Activated CD8-positive, alpha-beta memory T cell treated with anti-CD3 and anti-CD28 coated beads, Interleukin-2, amount 10 ng/mL, durations not matched to agents 7 days and 5 days (primary cell): ENCODE measurements at regions not wholly inside any gene's neighbourhood (a gene's known extent, or its start where the extent isn't known, plus 50 kb on each side); places are given as distances from the start of the nearest gene placed in this dataset.

Experiments used
- ATAC-seq: fragments of 150-1000 bp; cut with Tn5 transposase; one replicate; pipeline ENCODE4 v1.10.0; 2021; ENCODE audit warnings: moderate library complexity
- CTCF ChIA-PET: fragments of 350-600 bp; sonication (Branson Sonifier 250); formaldehyde crosslinking; loops from one replicate; lab custom pipeline; 2021; ENCODE audit warnings: antibody characterized with exemption; lab: Charles Lee
- DNase-seq: peaks from one replicate; pipeline ENCODE4 v3.0.0-alpha.2; 2020
- H3K27ac Mint-ChIP-seq: one replicate; pipeline ENCODE4 v1.8.0; 2021; ENCODE audit warnings: mild to moderate bottlenecking, mixed read lengths
- H3K27me3 Mint-ChIP-seq: one replicate; pipeline ENCODE4 v1.8.0; 2021; ENCODE audit warnings: mixed read lengths
- H3K36me3 Mint-ChIP-seq: one replicate; pipeline ENCODE4 v1.8.0; 2021; ENCODE audit warnings: mild to moderate bottlenecking, mixed read lengths
- H3K4me1 Mint-ChIP-seq: one replicate; pipeline ENCODE4 v1.8.0; 2021; ENCODE audit warnings: mixed read lengths
- H3K4me3 Mint-ChIP-seq: one replicate; pipeline ENCODE4 v1.8.0; 2021; ENCODE audit warnings: mild to moderate bottlenecking, moderate library complexity, mixed read lengths
- H3K9me3 Mint-ChIP-seq: one replicate; pipeline ENCODE4 v1.8.0; 2022; ENCODE audit warnings: low read depth, mixed read lengths

GRCh38 chr4:14681330-14681729 is 321.0 kb upstream of the CPEB2 start:
- no peak overlapping the region for H3K27ac Mint-ChIP-seq
- ATAC-seq: no peak
- no peak for DNase-seq

GRCh38 chr4:14693728-14694127 is 308.6 kb upstream of the CPEB2 start:
- no peaks in the 10 kb centered on the region for H3K27me3 Mint-ChIP-seq
- H3K9me3 Mint-ChIP-seq: peaks cover 2% of the 10 kb centered on the region
- no peaks in the 10 kb centered on the region for H3K4me1 Mint-ChIP-seq
- H3K27ac Mint-ChIP-seq: no peak overlapping the region
- no peak overlapping the region for H3K4me3 Mint-ChIP-seq
- CTCF ChIA-PET: no interaction called here
- ATAC-seq (no peak), DNase-seq (no peak)
- H3K36me3 Mint-ChIP-seq: no peaks in the 10 kb centered on the region

More at GRCh38 chr4:14681330-14681729, 321.0 kb upstream of the CPEB2 start:
- Mint-ChIP-seq H3K4me3 (no peak overlapping the region), H3K9me3 (no peaks in the 10 kb centered on the region), H3K36me3 (no peaks in the 10 kb centered on the region), H3K27me3 (no peaks in the 10 kb centered on the region), H3K4me1 (no peaks in the 10 kb centered on the region)
- CTCF ChIA-PET: no interaction called here

GRCh38 chr4:14695095-14695845 is 307.0 kb upstream of the CPEB2 start:
- Mint-ChIP-seq H3K9me3 (peaks cover 2% of the 10 kb centered on the region), H3K27me3 (no peaks in the 10 kb centered on the region), H3K4me1 (no peaks in the 10 kb centered on the region), H3K36me3 (no peaks in the 10 kb centered on the region), H3K4me3 (no peak overlapping the region), H3K27ac (no peak overlapping the region)
- CTCF ChIA-PET: no interaction called here
- no peak for ATAC-seq
- no peak for DNase-seq

- DNase-seq: no peak
- no peaks in the 10 kb centered on the region for H3K36me3 Mint-ChIP-seq
- H3K27ac Mint-ChIP-seq: no peak overlapping the region
- H3K27me3 Mint-ChIP-seq: peaks cover 2% of the 10 kb centered on the region
- no peaks in the 10 kb centered on the region for H3K9me3 Mint-ChIP-seq
- CTCF ChIA-PET: no interaction called here
- no peaks in the 10 kb centered on the region for H3K4me1 Mint-ChIP-seq
- no peak for ATAC-seq
- H3K4me3 Mint-ChIP-seq: no peak overlapping the region
Measured at GRCh38 chr4:14700083-14700482, 302.2 kb upstream of the CPEB2 start.

- H3K4me1 Mint-ChIP-seq: no peaks in the 10 kb centered on the region
- peaks cover 2% of the 10 kb centered on the region for H3K27me3 Mint-ChIP-seq
- no peak overlapping the region for H3K4me3 Mint-ChIP-seq
- no peaks in the 10 kb centered on the region for H3K36me3 Mint-ChIP-seq
- no peak for DNase-seq
- ATAC-seq: no peak
- CTCF ChIA-PET: no interaction called here
- H3K9me3 Mint-ChIP-seq: no peaks in the 10 kb centered on the region
- H3K27ac Mint-ChIP-seq: no peak overlapping the region
Measured at GRCh38 chr4:14700544-14700943, 301.7 kb upstream of the CPEB2 start.

- CTCF ChIA-PET: no interaction called here
- Mint-ChIP-seq H3K4me1 (no peaks in the 10 kb centered on the region), H3K36me3 (no peaks in the 10 kb centered on the region), H3K27me3 (peaks cover 2% of the 10 kb centered on the region), H3K27ac (no peak overlapping the region), H3K4me3 (no peak overlapping the region), H3K9me3 (no peaks in the 10 kb centered on the region)
- DNase-seq: no peak
- ATAC-seq: no peak
Measured at GRCh38 chr4:14701389-14701788, 300.9 kb upstream of the CPEB2 start.

GRCh38 chr4:14701896-14702295 is 300.4 kb upstream of the CPEB2 start:
- CTCF ChIA-PET: no interaction called here
- Mint-ChIP-seq H3K9me3 (no peaks in the 10 kb centered on the region), H3K4me3 (no peak overlapping the region), H3K27me3 (peaks cover 2% of the 10 kb centered on the region), H3K36me3 (no peaks in the 10 kb centered on the region), H3K4me1 (no peaks in the 10 kb centered on the region), H3K27ac (no peak overlapping the region)
- DNase-seq: no peak
- ATAC-seq: no peak

GRCh38 chr4:14708574-14708973 is 293.7 kb upstream of the CPEB2 start:
- H3K4me1 Mint-ChIP-seq: no peaks in the 10 kb centered on the region
- no peaks in the 10 kb centered on the region for H3K36me3 Mint-ChIP-seq
- CTCF ChIA-PET: no interaction called here
- ATAC-seq (no peak), DNase-seq (no peak)
- H3K9me3 Mint-ChIP-seq: no peaks in the 10 kb centered on the region
- H3K27ac Mint-ChIP-seq: no peak overlapping the region
- H3K27me3 Mint-ChIP-seq: peaks cover 2% of the 10 kb centered on the region
- H3K4me3 Mint-ChIP-seq: no peak overlapping the region

- Mint-ChIP-seq H3K36me3 (no peaks in the 10 kb centered on the region), H3K27ac (no peak overlapping the region), H3K9me3 (no peaks in the 10 kb centered on the region), H3K4me1 (no peaks in the 10 kb centered on the region), H3K4me3 (no peak overlapping the region), H3K27me3 (peaks cover 2% of the 10 kb centered on the region)
- DNase-seq: no peak
- ATAC-seq: no peak
- CTCF ChIA-PET: no interaction called here
Measured at GRCh38 chr4:14711259-14711658, 291.0 kb upstream of the CPEB2 start.

GRCh38 chr4:14716691-14717090 is 285.6 kb upstream of the CPEB2 start:
- no peaks in the 10 kb centered on the region for H3K27me3 Mint-ChIP-seq
- CTCF ChIA-PET: no interaction called here
- DNase-seq (no peak), ATAC-seq (no peak)
- no peaks in the 10 kb centered on the region for H3K4me1 Mint-ChIP-seq
- H3K9me3 Mint-ChIP-seq: no peaks in the 10 kb centered on the region
- H3K4me3 Mint-ChIP-seq: no peak overlapping the region
- no peak overlapping the region for H3K27ac Mint-ChIP-seq
- no peaks in the 10 kb centered on the region for H3K36me3 Mint-ChIP-seq

GRCh38 chr4:14719053-14719452 is 283.2 kb upstream of the CPEB2 start:
- no peak for ATAC-seq

GRCh38 chr4:14726441-14726840 is 275.8 kb upstream of the CPEB2 start:
- CTCF ChIA-PET: no interaction called here
- ATAC-seq (no peak), DNase-seq (no peak)
- Mint-ChIP-seq H3K9me3 (no peaks in the 10 kb centered on the region), H3K4me1 (no peaks in the 10 kb centered on the region), H3K4me3 (no peak overlapping the region), H3K36me3 (no peaks in the 10 kb centered on the region), H3K27me3 (no peaks in the 10 kb centered on the region), H3K27ac (no peak overlapping the region)

More at GRCh38 chr4:14719053-14719452, 283.2 kb upstream of the CPEB2 start:
- Mint-ChIP-seq H3K4me1 (no peaks in the 10 kb centered on the region), H3K27ac (no peak overlapping the region), H3K4me3 (no peak overlapping the region), H3K9me3 (no peaks in the 10 kb centered on the region), H3K27me3 (no peaks in the 10 kb centered on the region), H3K36me3 (no peaks in the 10 kb centered on the region)
- no peak for DNase-seq
- CTCF ChIA-PET: no interaction called here

- CTCF ChIA-PET: no interaction called here
- no peak for ATAC-seq
- Mint-ChIP-seq H3K36me3 (no peaks in the 10 kb centered on the region), H3K4me3 (no peak overlapping the region), H3K4me1 (no peaks in the 10 kb centered on the region), H3K27ac (no peak overlapping the region), H3K9me3 (no peaks in the 10 kb centered on the region), H3K27me3 (no peaks in the 10 kb centered on the region)
- DNase-seq: no peak
Measured at GRCh38 chr4:14726877-14727361, 275.4 kb upstream of the CPEB2 start.

- DNase-seq: no peak
- no peaks in the 10 kb centered on the region for H3K4me1 Mint-ChIP-seq
- CTCF ChIA-PET: no interaction called here
- H3K27ac Mint-ChIP-seq: no peak overlapping the region
- no peaks in the 10 kb centered on the region for H3K36me3 Mint-ChIP-seq
- no peak overlapping the region for H3K4me3 Mint-ChIP-seq
- H3K9me3 Mint-ChIP-seq: no peaks in the 10 kb centered on the region
- ATAC-seq: no peak
- H3K27me3 Mint-ChIP-seq: no peaks in the 10 kb centered on the region
Measured at GRCh38 chr4:14729282-14730000, 272.8 kb upstream of the CPEB2 start.
